Choroid plexus epithelial cell (primary cell): ENCODE measurements at regions not wholly inside any gene's neighbourhood (a gene's known extent, or its start where the extent isn't known, plus 50 kb on each side); places are given as distances from the start of the nearest gene placed in this dataset.

ENCODE experiments used
- DNase-seq: peaks from one replicate; pipeline ENCODE4 v3.0.0-alpha.2; 2010; ENCODE audit warnings: low read depth
- H3K4me3 ChIP-seq: 2 replicates; pipeline ENCODE4 v1.5.1; 2011; ENCODE audit warnings: low read depth, mild to moderate bottlenecking, control low read depth, low read length, moderate library complexity
- CTCF ChIP-seq: conservative IDR thresholded peaks from 2 replicates; pipeline ENCODE4 v1.5.1; 2011; ENCODE audit warnings: low read depth, mild to moderate bottlenecking, control low read depth, inconsistent platforms, low read length, moderate library complexity

- no peak for DNase-seq
- TF ChIP-seq CTCF, result no peak
- no peak overlapping the region for H3K4me3 ChIP-seq
Measured at GRCh38 chr10:46236941-46237681, 49.7 kb upstream of the ANTXRL start.
